ENCODE measurements at regions not wholly inside any gene's neighbourhood (a gene's known extent, or its start where the extent isn't known, plus 50 kb on each side); places are given as distances from the start of the nearest gene placed in this dataset.

- in situ Hi-C loops (cut with MboI; ENCODE audit: low sequenced_read_pairs in 4 of 4), result no loop called here
- no peak overlapping the region for H3K27ac ChIP-seq
- no peak overlapping the region for H3K4me3 ChIP-seq
- H3K36me3 ChIP-seq, result no peaks in the 10 kb centered on the region
- no peaks in the 10 kb centered on the region for H3K4me1 ChIP-seq
- ATAC-seq (no peak), DNase-seq (no peak)
- TF ChIP-seq POLR2A (IDR thresholded peaks at IDR 0.05), result no peak
- no peak for TF ChIP-seq CTCF (IDR thresholded peaks at IDR 0.05 in 4 of 5, conservative IDR thresholded peaks at IDR 0.05 in 1 of 5)
- intact Hi-C loops (cut with DNase I; ENCODE audit: low total_unique reads), result no loop called here
- no peaks in the 10 kb centered on the region for H3K27me3 ChIP-seq
- H3K9me3 ChIP-seq, result peaks cover 0 to 4% (median 0%) of the 10 kb centered on the region in 3 donors
Observed at GRCh38 chr7:159263430-159263829, 118.8 kb upstream of the VIPR2 start.

- ATAC-seq (no peak), DNase-seq (no peak)
- no peak for TF ChIP-seq CTCF (IDR thresholded peaks at IDR 0.05 in 4 of 5, conservative IDR thresholded peaks at IDR 0.05 in 1 of 5)
- no peak for TF ChIP-seq POLR2A (IDR thresholded peaks at IDR 0.05)
- Histone ChIP-seq H3K27me3 (no peaks in the 10 kb centered on the region), H3K9me3 (no peaks in the 10 kb centered on the region), H3K27ac (no peak overlapping the region), H3K4me1 (no peaks in the 10 kb centered on the region), H3K36me3 (no peaks in the 10 kb centered on the region), H3K4me3 (no peak overlapping the region)
- in situ Hi-C loops (cut with MboI; ENCODE audit: low sequenced_read_pairs in 4 of 4) (no loop called here), intact Hi-C loops (cut with DNase I; ENCODE audit: low total_unique reads) (no loop called here)
Observed at GRCh38 chr7:159253657-159254056, 109.0 kb upstream of the VIPR2 start.

- in situ Hi-C loops (cut with MboI; ENCODE audit: low sequenced_read_pairs in 4 of 4), result no loop called here
- no peak for ATAC-seq
- no peaks in the 10 kb centered on the region for H3K36me3 ChIP-seq
- TF ChIP-seq CTCF (IDR thresholded peaks at IDR 0.05 in 4 of 5, conservative IDR thresholded peaks at IDR 0.05 in 1 of 5) (no peak), POLR2A (IDR thresholded peaks at IDR 0.05) (no peak)
- H3K27me3 ChIP-seq, result no peaks in the 10 kb centered on the region
- no peak for DNase-seq
- no peak overlapping the region for H3K4me3 ChIP-seq
- intact Hi-C loops (cut with DNase I; ENCODE audit: low total_unique reads), result no loop called here
- H3K4me1 ChIP-seq, result no peaks in the 10 kb centered on the region
- no peak overlapping the region for H3K27ac ChIP-seq
- no peaks in the 10 kb centered on the region for H3K9me3 ChIP-seq
Observed at GRCh38 chr7:159250471-159250870, 105.8 kb upstream of the VIPR2 start.

GRCh38 chr7:159249671-159250070 is 105.0 kb upstream of the VIPR2 start:
- H3K27ac ChIP-seq, result no peak overlapping the region
- no peaks in the 10 kb centered on the region for H3K36me3 ChIP-seq
- no peak for DNase-seq
- H3K27me3 ChIP-seq, result no peaks in the 10 kb centered on the region
- in situ Hi-C loops (cut with MboI; ENCODE audit: low sequenced_read_pairs in 4 of 4), result no loop called here
- TF ChIP-seq CTCF (IDR thresholded peaks at IDR 0.05 in 4 of 5, conservative IDR thresholded peaks at IDR 0.05 in 1 of 5) (no peak), POLR2A (IDR thresholded peaks at IDR 0.05) (no peak)
- intact Hi-C loops (cut with DNase I; ENCODE audit: low total_unique reads), result no loop called here
- ATAC-seq, result no peak
- no peaks in the 10 kb centered on the region for H3K9me3 ChIP-seq
- H3K4me3 ChIP-seq, result no peak overlapping the region
- H3K4me1 ChIP-seq, result no peaks in the 10 kb centered on the region

- TF ChIP-seq POLR2A (IDR thresholded peaks at IDR 0.05) (no peak), CTCF (IDR thresholded peaks at IDR 0.05 in 4 of 5, conservative IDR thresholded peaks at IDR 0.05 in 1 of 5) (no peak)
- intact Hi-C loops (cut with DNase I; ENCODE audit: low total_unique reads), result no loop called here
Observed at GRCh38 chr7:159247910-159248309, 103.2 kb upstream of the VIPR2 start.

More at GRCh38 chr7:159247910-159248309, 103.2 kb upstream of the VIPR2 start:
- Histone ChIP-seq H3K27me3 (no peaks in the 10 kb centered on the region), H3K4me3 (no peak overlapping the region), H3K4me1 (no peaks in the 10 kb centered on the region), H3K36me3 (no peaks in the 10 kb centered on the region), H3K27ac (no peak overlapping the region), H3K9me3 (no peaks in the 10 kb centered on the region)
- DNase-seq, result no peak
- in situ Hi-C loops (cut with MboI; ENCODE audit: low sequenced_read_pairs in 4 of 4), result no loop called here
- no peak for ATAC-seq

Data from gastrocnemius medialis (tissue), 4 donors.